Parathyroid adenoma (tissue), 2 donors: ENCODE measurements at regions not wholly inside any gene's neighbourhood (a gene's known extent, or its start where the extent isn't known, plus 50 kb on each side); places are given as distances from the start of the nearest gene placed in this dataset.

ENCODE experiments used
- H2AFZ ChIP-seq: fragments of 300-600 bp; sonication (generic); one replicate; pipeline ENCODE4 v1.7.0; 2017; ENCODE audit warnings: antibody characterized with exemption, mild to moderate bottlenecking
- H3K27ac ChIP-seq: fragments of 300-600 bp; sonication (generic); one replicate; pipeline ENCODE4 v1.7.0; 2017
- H3K27me3 ChIP-seq: fragments of 300-600 bp; sonication (generic); one replicate; pipeline ENCODE4 v1.7.0; 2017; ENCODE audit warnings: low read length; ENCODE audit not compliant: control insufficient read depth, insufficient read depth
- H3K36me3 ChIP-seq: fragments of 300-600 bp; sonication (generic); one replicate; pipeline ENCODE4 v1.7.0; 2017; ENCODE audit warnings: low read length; ENCODE audit not compliant: control insufficient read depth, insufficient read depth
- H3K4me1 ChIP-seq: fragments of 300-600 bp; sonication (generic); one replicate; pipeline ENCODE4 v1.7.0; 2017; ENCODE audit warnings: control low read depth
- H3K4me2 ChIP-seq: fragments of 300-600 bp; sonication (generic); one replicate; pipeline ENCODE4 v1.7.0; 2017; ENCODE audit warnings: low read length
- H3K4me3 ChIP-seq: fragments of 300-600 bp; sonication (generic); one replicate; pipeline ENCODE4 v1.7.0; 2017; ENCODE audit warnings: low read depth, low read length
- H3K79me2 ChIP-seq: fragments of 300-600 bp; sonication (generic); one replicate; pipeline ENCODE4 v1.7.0; 2017; ENCODE audit warnings: control low read depth
- H3K9ac ChIP-seq: fragments of 300-600 bp; sonication (generic); one replicate; pipeline ENCODE4 v1.7.0; 2017; ENCODE audit warnings: mild to moderate bottlenecking
- H3K9me3 ChIP-seq: fragments of 300-600 bp; sonication (generic); one replicate; pipeline ENCODE4 v1.7.0; 2017; ENCODE audit warnings: low read length; ENCODE audit not compliant: control insufficient read depth
- TF ChIP-seq, protein P1 (sequence below): fragments of 300-600 bp; sonication (generic); IDR thresholded peaks from one replicate; pipeline ENCODE4 v1.7.0; 2017; ENCODE audit warnings: antibody characterized with exemption, mild to moderate bottlenecking
- donor health status: primary hyperparathyroidism.

DNA sequence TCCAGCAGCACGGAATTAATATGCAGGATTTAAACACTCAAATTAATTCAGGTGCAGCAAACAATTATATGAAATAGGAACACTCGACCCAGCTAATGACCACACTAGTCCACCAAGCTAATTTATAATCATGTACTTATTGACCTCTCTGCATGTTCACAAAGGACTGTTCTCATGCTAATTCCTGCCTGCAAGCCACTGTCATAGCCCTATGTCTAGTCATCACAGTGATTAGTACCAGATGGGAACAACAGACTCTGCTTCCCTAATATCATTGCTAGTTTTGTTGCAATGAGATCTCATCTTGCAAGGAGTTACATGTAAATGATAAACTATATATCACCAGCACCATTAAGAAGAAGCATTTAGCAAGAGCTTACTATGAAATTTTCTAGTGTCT is 553.0 kb upstream of the GRAMD2B start:
- H3K4me3 ChIP-seq, result no peak overlapping the region
- no peak overlapping the region for H3K9ac ChIP-seq
- no peak overlapping the region for H2AFZ ChIP-seq
- H3K27ac ChIP-seq, result no peak overlapping the region
- H3K27me3 ChIP-seq, result no peaks in the 10 kb centered on the region
- no peaks in the 10 kb centered on the region for H3K4me1 ChIP-seq
- no peaks in the 10 kb centered on the region for H3K36me3 ChIP-seq
- no peak overlapping the region for H3K4me2 ChIP-seq
- TF ChIP-seq, protein P1, sequence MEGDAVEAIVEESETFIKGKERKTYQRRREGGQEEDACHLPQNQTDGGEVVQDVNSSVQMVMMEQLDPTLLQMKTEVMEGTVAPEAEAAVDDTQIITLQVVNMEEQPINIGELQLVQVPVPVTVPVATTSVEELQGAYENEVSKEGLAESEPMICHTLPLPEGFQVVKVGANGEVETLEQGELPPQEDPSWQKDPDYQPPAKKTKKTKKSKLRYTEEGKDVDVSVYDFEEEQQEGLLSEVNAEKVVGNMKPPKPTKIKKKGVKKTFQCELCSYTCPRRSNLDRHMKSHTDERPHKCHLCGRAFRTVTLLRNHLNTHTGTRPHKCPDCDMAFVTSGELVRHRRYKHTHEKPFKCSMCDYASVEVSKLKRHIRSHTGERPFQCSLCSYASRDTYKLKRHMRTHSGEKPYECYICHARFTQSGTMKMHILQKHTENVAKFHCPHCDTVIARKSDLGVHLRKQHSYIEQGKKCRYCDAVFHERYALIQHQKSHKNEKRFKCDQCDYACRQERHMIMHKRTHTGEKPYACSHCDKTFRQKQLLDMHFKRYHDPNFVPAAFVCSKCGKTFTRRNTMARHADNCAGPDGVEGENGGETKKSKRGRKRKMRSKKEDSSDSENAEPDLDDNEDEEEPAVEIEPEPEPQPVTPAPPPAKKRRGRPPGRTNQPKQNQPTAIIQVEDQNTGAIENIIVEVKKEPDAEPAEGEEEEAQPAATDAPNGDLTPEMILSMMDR, result no peak
- no peaks in the 10 kb centered on the region for H3K9me3 ChIP-seq
- H3K79me2 ChIP-seq, result no peaks in the 10 kb centered on the region

DNA sequence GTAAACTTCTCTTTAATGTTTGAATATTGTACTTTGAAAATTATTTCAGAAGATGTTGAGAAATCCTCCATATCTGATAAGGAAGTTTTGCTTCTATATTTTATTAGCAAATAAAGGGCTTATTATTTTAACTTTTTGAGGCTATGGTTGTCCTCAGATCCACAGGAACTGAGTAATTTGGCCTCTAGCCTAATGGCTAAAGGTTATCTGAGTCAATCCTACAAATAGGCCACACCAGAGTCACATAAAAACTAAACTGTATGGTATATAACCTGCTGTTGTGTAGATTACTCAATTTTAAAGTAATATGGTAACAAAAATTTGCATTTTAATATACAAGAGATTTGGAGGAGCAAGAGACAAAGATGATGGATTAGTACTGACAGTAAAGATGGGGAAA is 549.2 kb upstream of the GRAMD2B start:
- H3K79me2 ChIP-seq, result no peaks in the 10 kb centered on the region
- no peaks in the 10 kb centered on the region for H3K27me3 ChIP-seq
- no peaks in the 10 kb centered on the region for H3K9me3 ChIP-seq
- no peak overlapping the region for H3K27ac ChIP-seq
- TF ChIP-seq, protein P1, result no peak
- H2AFZ ChIP-seq, result no peak overlapping the region
- H3K4me3 ChIP-seq, result no peak overlapping the region
- H3K4me1 ChIP-seq, result no peaks in the 10 kb centered on the region
- no peaks in the 10 kb centered on the region for H3K36me3 ChIP-seq
- no peak overlapping the region for H3K9ac ChIP-seq
- no peak overlapping the region for H3K4me2 ChIP-seq

DNA sequence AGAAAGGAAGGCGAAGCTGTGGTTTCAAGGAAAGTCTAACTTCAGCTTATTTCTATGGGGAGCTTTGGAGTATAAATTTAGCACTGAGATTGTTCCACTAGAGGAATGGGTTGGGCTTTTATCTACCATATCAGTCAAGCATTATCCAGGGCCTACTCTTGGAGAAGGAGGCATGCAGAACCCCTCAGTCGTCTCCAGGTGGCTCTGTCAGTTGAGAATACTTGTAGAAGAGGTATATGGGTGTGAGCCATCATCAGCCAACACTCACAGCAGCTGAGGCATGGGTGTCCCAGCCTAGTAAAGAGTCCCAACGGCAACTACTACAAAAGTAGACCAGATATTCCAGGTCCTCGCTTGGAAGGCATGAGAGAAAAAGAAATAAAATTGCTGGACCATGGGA is 548.5 kb upstream of the GRAMD2B start:
- no peaks in the 10 kb centered on the region for H3K27me3 ChIP-seq
- no peak overlapping the region for H2AFZ ChIP-seq
- no peaks in the 10 kb centered on the region for H3K79me2 ChIP-seq
- no peaks in the 10 kb centered on the region for H3K36me3 ChIP-seq
- TF ChIP-seq, protein P1, result no peak
- no peaks in the 10 kb centered on the region for H3K9me3 ChIP-seq
- H3K4me1 ChIP-seq, result no peaks in the 10 kb centered on the region
- no peak overlapping the region for H3K9ac ChIP-seq
- H3K4me3 ChIP-seq, result no peak overlapping the region
- no peak overlapping the region for H3K4me2 ChIP-seq
- no peak overlapping the region for H3K27ac ChIP-seq

DNA sequence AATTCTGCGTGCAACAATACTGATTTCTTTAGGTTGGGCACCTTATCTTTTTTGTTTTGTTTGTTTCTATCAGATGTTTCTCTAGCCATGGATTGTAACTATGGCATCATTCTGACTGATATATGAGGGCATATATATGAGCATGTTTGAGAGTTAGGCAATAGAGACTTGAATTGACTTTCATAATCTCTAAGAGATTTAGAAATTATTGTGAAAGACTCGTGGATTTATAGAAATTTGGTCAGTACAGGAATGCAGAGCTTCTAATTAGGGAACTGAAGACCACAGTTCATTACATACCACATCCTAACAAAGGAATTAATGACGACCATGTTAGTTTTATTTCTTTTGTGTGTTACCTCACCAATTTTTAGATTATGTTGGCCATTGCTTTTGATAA is 546.0 kb upstream of the GRAMD2B start:
- H3K36me3 ChIP-seq, result no peaks in the 10 kb centered on the region
- H3K4me2 ChIP-seq, result no peak overlapping the region
- TF ChIP-seq, protein P1, result no peak
- H3K27ac ChIP-seq, result no peak overlapping the region
- H3K4me3 ChIP-seq, result no peak overlapping the region
- no peaks in the 10 kb centered on the region for H3K4me1 ChIP-seq
- no peak overlapping the region for H3K9ac ChIP-seq
- H3K79me2 ChIP-seq, result no peaks in the 10 kb centered on the region
- no peaks in the 10 kb centered on the region for H3K27me3 ChIP-seq
- H2AFZ ChIP-seq, result no peak overlapping the region
- H3K9me3 ChIP-seq, result no peaks in the 10 kb centered on the region

DNA sequence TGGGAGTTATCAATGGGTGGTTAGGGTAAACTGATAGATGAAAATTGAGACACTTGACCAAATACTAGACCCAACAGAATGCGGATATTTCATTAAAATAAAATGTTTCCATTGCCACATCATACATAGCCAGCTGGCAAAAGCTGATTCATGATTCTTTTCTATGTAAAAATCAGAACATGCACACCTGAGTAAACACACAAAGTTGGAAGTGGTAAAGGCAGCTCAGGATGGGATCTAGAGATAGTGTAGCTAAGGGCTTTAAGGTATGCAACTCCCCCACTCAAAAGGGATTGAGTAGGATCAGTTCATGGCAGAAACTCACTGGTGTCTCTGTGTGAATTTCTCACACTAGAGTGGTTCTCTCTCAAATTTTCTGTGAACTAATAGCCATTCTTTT is 541.1 kb upstream of the GRAMD2B start:
- Histone ChIP-seq H3K9me3 (no peaks in the 10 kb centered on the region), H3K4me3 (no peak overlapping the region), H3K79me2 (no peaks in the 10 kb centered on the region), H2AFZ (no peak overlapping the region), H3K4me1 (no peaks in the 10 kb centered on the region), H3K27ac (no peak overlapping the region), H3K9ac (no peak overlapping the region), H3K27me3 (no peaks in the 10 kb centered on the region), H3K4me2 (no peak overlapping the region), H3K36me3 (no peaks in the 10 kb centered on the region)
- TF ChIP-seq, protein P1, result no peak
